ENCODE measurements at regions not wholly inside any gene's neighbourhood (a gene's known extent, or its start where the extent isn't known, plus 50 kb on each side); places are given as distances from the start of the nearest gene placed in this dataset.

- intact Hi-C loops (cut with micrococcal nuclease), result no loop called here
- H3K36me3 Mint-ChIP-seq, result no peaks in the 10 kb centered on the region
- no peaks in the 10 kb centered on the region for H3K27me3 Mint-ChIP-seq
- Histone ChIP-seq H3K27ac (ENCODE audit: low read depth, low read length) (no peak overlapping the region), H3K9me3 (ENCODE audit: control insufficient read depth in 1 of 2, low read length in 2 of 2) (no peaks in the 10 kb centered on the region), H3K27me3 (ENCODE audit: insufficient read depth, low read length) (no peaks in the 10 kb centered on the region), H3K4me3 (ENCODE audit: low read length in 2 of 2) (no peak overlapping the region), H3K4me1 (ENCODE audit: insufficient read depth, low read length) (no peaks in the 10 kb centered on the region), H3K36me3 (ENCODE audit: insufficient read depth, low read length) (no peaks in the 10 kb centered on the region)
- CTCF ChIA-PET (ENCODE audit: partially characterized antibody), result no interaction called here
- H3K27ac Mint-ChIP-seq, result no peak overlapping the region
- peaks cover 0 to 2% (median 0%) of the 10 kb centered on the region in 8 donors for H3K9me3 Mint-ChIP-seq
- no peaks in the 10 kb centered on the region for H3K4me1 Mint-ChIP-seq
- POLR2A ChIA-PET (ENCODE audit: partially characterized antibody), result no interaction called here
- no peak for DNase-seq
- H3K4me3 Mint-ChIP-seq, result no peak overlapping the region
Measured at GRCh38 chr5:67619636-67620035, 423.0 kb upstream of the CD180 start.

GRCh38 chr5:67619235-67619634 is 422.6 kb upstream of the CD180 start:
- no peak overlapping the region for H3K27ac ChIP-seq (ENCODE audit: low read depth, low read length)
- Mint-ChIP-seq H3K4me1 (no peaks in the 10 kb centered on the region), H3K27ac (no peak overlapping the region), H3K4me3 (no peak overlapping the region), H3K27me3 (no peaks in the 10 kb centered on the region), H3K36me3 (no peaks in the 10 kb centered on the region), H3K9me3 (peaks cover 0 to 2% (median 0%) of the 10 kb centered on the region in 8 donors)
- H3K9me3 ChIP-seq (ENCODE audit: control insufficient read depth in 1 of 2, low read length in 2 of 2), result no peaks in the 10 kb centered on the region
- no peak for DNase-seq
- ChIA-PET CTCF (ENCODE audit: partially characterized antibody) (no interaction called here), POLR2A (ENCODE audit: partially characterized antibody) (no interaction called here)
- intact Hi-C loops (cut with micrococcal nuclease), result no loop called here
- no peaks in the 10 kb centered on the region for H3K27me3 ChIP-seq (ENCODE audit: insufficient read depth, low read length)
- no peaks in the 10 kb centered on the region for H3K36me3 ChIP-seq (ENCODE audit: insufficient read depth, low read length)
- no peaks in the 10 kb centered on the region for H3K4me1 ChIP-seq (ENCODE audit: insufficient read depth, low read length)
- no peak overlapping the region for H3K4me3 ChIP-seq (ENCODE audit: low read length in 2 of 2)

GRCh38 chr5:67617051-67617450 is 420.5 kb upstream of the CD180 start:
- CTCF ChIA-PET (ENCODE audit: partially characterized antibody), result no interaction called here
- POLR2A ChIA-PET (ENCODE audit: partially characterized antibody), result no interaction called here
- Histone ChIP-seq H3K27ac (ENCODE audit: low read depth, low read length) (no peak overlapping the region), H3K27me3 (ENCODE audit: insufficient read depth, low read length) (no peaks in the 10 kb centered on the region), H3K36me3 (ENCODE audit: insufficient read depth, low read length) (no peaks in the 10 kb centered on the region), H3K4me1 (ENCODE audit: insufficient read depth, low read length) (no peaks in the 10 kb centered on the region), H3K4me3 (ENCODE audit: low read length in 2 of 2) (no peak overlapping the region), H3K9me3 (ENCODE audit: control insufficient read depth in 1 of 2, low read length in 2 of 2) (no peaks in the 10 kb centered on the region)
- Mint-ChIP-seq H3K9me3 (peaks cover 0 to 2% (median 0%) of the 10 kb centered on the region in 8 donors), H3K4me3 (no peak overlapping the region), H3K36me3 (no peaks in the 10 kb centered on the region), H3K27me3 (peaks cover 1 to 2% of the 10 kb centered on the region in 2 donors), H3K4me1 (peaks cover 0 to 5% (median under 1%) of the 10 kb centered on the region in 4 donors), H3K27ac (no peak overlapping the region)
- intact Hi-C loops (cut with micrococcal nuclease), result no loop called here
- DNase-seq, result no peak

- intact Hi-C loops (cut with micrococcal nuclease), result no loop called here
- POLR2A ChIA-PET (ENCODE audit: partially characterized antibody), result no interaction called here
- H3K4me3 Mint-ChIP-seq, result no peak overlapping the region
Measured at GRCh38 chr5:67612961-67613360, 416.4 kb upstream of the CD180 start.

GRCh38 chr5:67610186-67610912 is 413.8 kb upstream of the CD180 start:
- no peak overlapping the region for H3K4me3 Mint-ChIP-seq
- Histone ChIP-seq H3K27me3 (ENCODE audit: insufficient read depth, low read length) (no peaks in the 10 kb centered on the region), H3K9me3 (ENCODE audit: control insufficient read depth in 1 of 2, low read length in 2 of 2) (no peaks in the 10 kb centered on the region), H3K4me1 (ENCODE audit: insufficient read depth, low read length) (no peaks in the 10 kb centered on the region), H3K27ac (ENCODE audit: low read depth, low read length) (no peak overlapping the region), H3K4me3 (ENCODE audit: low read length in 2 of 2) (no peak overlapping the region), H3K36me3 (ENCODE audit: insufficient read depth, low read length) (no peaks in the 10 kb centered on the region)
- intact Hi-C loops (cut with micrococcal nuclease), result no loop called here
- ChIA-PET POLR2A (ENCODE audit: partially characterized antibody) (no interaction called here), CTCF (ENCODE audit: partially characterized antibody) (no interaction called here)
- peaks cover 0 to 5% (median 1%) of the 10 kb centered on the region in 4 donors for H3K4me1 Mint-ChIP-seq
- H3K27me3 Mint-ChIP-seq, result peaks cover 10 to 15% of the 10 kb centered on the region in 2 donors
- H3K36me3 Mint-ChIP-seq, result peaks cover 0 to 4% of the 10 kb centered on the region in 2 donors
- peaks cover 0 to 3% (median 0%) of the 10 kb centered on the region in 8 donors for H3K9me3 Mint-ChIP-seq
- no peak overlapping the region for H3K27ac Mint-ChIP-seq
- DNase-seq, result no peak

More at GRCh38 chr5:67612961-67613360, 416.4 kb upstream of the CD180 start:
- Histone ChIP-seq H3K4me3 (ENCODE audit: low read length in 2 of 2) (no peak overlapping the region), H3K9me3 (ENCODE audit: control insufficient read depth in 1 of 2, low read length in 2 of 2) (no peaks in the 10 kb centered on the region), H3K27ac (ENCODE audit: low read depth, low read length) (no peak overlapping the region), H3K36me3 (ENCODE audit: insufficient read depth, low read length) (no peaks in the 10 kb centered on the region), H3K27me3 (ENCODE audit: insufficient read depth, low read length) (no peaks in the 10 kb centered on the region), H3K4me1 (ENCODE audit: insufficient read depth, low read length) (no peaks in the 10 kb centered on the region)
- H3K27ac Mint-ChIP-seq, result no peak overlapping the region
- DNase-seq, result no peak
- peaks cover 0 to 3% (median 0%) of the 10 kb centered on the region in 8 donors for H3K9me3 Mint-ChIP-seq
- CTCF ChIA-PET (ENCODE audit: partially characterized antibody), result no interaction called here
- peaks cover 0 to 5% (median 1%) of the 10 kb centered on the region in 4 donors for H3K4me1 Mint-ChIP-seq
- H3K36me3 Mint-ChIP-seq, result peaks cover 0 to 4% of the 10 kb centered on the region in 2 donors
- peaks cover 1 to 10% of the 10 kb centered on the region in 2 donors for H3K27me3 Mint-ChIP-seq

GRCh38 chr5:67607958-67608357 is 411.4 kb upstream of the CD180 start:
- CTCF ChIA-PET (ENCODE audit: partially characterized antibody), result no interaction called here
- no peaks in the 10 kb centered on the region for H3K27me3 ChIP-seq (ENCODE audit: insufficient read depth, low read length)
- H3K4me1 ChIP-seq (ENCODE audit: insufficient read depth, low read length), result no peaks in the 10 kb centered on the region
- Mint-ChIP-seq H3K27me3 (peaks cover 10 to 15% of the 10 kb centered on the region in 2 donors), H3K36me3 (peaks cover 0 to 4% of the 10 kb centered on the region in 2 donors), H3K4me1 (peaks cover 0 to 1% (median under 1%) of the 10 kb centered on the region in 4 donors), H3K4me3 (no peak overlapping the region), H3K27ac (no peak overlapping the region), H3K9me3 (peaks cover 0 to 6% (median 1%) of the 10 kb centered on the region in 8 donors)
- POLR2A ChIA-PET (ENCODE audit: partially characterized antibody), result no interaction called here
- H3K36me3 ChIP-seq (ENCODE audit: insufficient read depth, low read length), result no peaks in the 10 kb centered on the region
- H3K4me3 ChIP-seq (ENCODE audit: low read length in 2 of 2), result no peak overlapping the region
- no peak overlapping the region for H3K27ac ChIP-seq (ENCODE audit: low read depth, low read length)
- intact Hi-C loops (cut with micrococcal nuclease), result no loop called here
- H3K9me3 ChIP-seq (ENCODE audit: control insufficient read depth in 1 of 2, low read length in 2 of 2), result no peaks in the 10 kb centered on the region
- DNase-seq, result no peak

- peaks cover 0 to 4% of the 10 kb centered on the region in 2 donors for H3K36me3 Mint-ChIP-seq
- Histone ChIP-seq H3K9me3 (ENCODE audit: control insufficient read depth in 1 of 2, low read length in 2 of 2) (no peaks in the 10 kb centered on the region), H3K4me3 (ENCODE audit: low read length in 2 of 2) (no peak overlapping the region), H3K27me3 (ENCODE audit: insufficient read depth, low read length) (no peaks in the 10 kb centered on the region), H3K36me3 (ENCODE audit: insufficient read depth, low read length) (no peaks in the 10 kb centered on the region), H3K27ac (ENCODE audit: low read depth, low read length) (no peak overlapping the region), H3K4me1 (ENCODE audit: insufficient read depth, low read length) (no peaks in the 10 kb centered on the region)
- CTCF ChIA-PET (ENCODE audit: partially characterized antibody), result interaction anchor here (0.9 kb wide), 1 partner anchor 41 kb away, joined by 3 read pairs; no protein-coding TSS in a partner anchor
- H3K9me3 Mint-ChIP-seq, result peaks cover 0 to 17% (median 6%) of the 10 kb centered on the region in 8 donors
- no peaks in the 10 kb centered on the region for H3K4me1 Mint-ChIP-seq
- H3K27me3 Mint-ChIP-seq, result peaks cover 11 to 14% of the 10 kb centered on the region in 2 donors
- intact Hi-C loops (cut with micrococcal nuclease), result no loop called here
- DNase-seq, result no peak
- H3K4me3 Mint-ChIP-seq, result no peak overlapping the region
- H3K27ac Mint-ChIP-seq, result no peak overlapping the region
- POLR2A ChIA-PET (ENCODE audit: partially characterized antibody), result no interaction called here
Measured at GRCh38 chr5:67606586-67606947, 410.0 kb upstream of the CD180 start.
